ENCODE measurements at regions not wholly inside any gene's neighbourhood (a gene's known extent, or its start where the extent isn't known, plus 50 kb on each side); places are given as distances from the start of the nearest gene placed in this dataset.

- Histone ChIP-seq H3K36me3 (no peaks in the 10 kb centered on the region), H3K27ac (no peak overlapping the region), H3K27me3 (no peaks in the 10 kb centered on the region), H3K4me3 (no peak overlapping the region), H3K9me3 (no peaks in the 10 kb centered on the region), H3K4me1 (peaks cover 4 to 25% of the 10 kb centered on the region in 2 donors)
- DNase-seq (ENCODE audit: low spot score in 2 of 2) = no peak
- TF ChIP-seq, protein P1, sequence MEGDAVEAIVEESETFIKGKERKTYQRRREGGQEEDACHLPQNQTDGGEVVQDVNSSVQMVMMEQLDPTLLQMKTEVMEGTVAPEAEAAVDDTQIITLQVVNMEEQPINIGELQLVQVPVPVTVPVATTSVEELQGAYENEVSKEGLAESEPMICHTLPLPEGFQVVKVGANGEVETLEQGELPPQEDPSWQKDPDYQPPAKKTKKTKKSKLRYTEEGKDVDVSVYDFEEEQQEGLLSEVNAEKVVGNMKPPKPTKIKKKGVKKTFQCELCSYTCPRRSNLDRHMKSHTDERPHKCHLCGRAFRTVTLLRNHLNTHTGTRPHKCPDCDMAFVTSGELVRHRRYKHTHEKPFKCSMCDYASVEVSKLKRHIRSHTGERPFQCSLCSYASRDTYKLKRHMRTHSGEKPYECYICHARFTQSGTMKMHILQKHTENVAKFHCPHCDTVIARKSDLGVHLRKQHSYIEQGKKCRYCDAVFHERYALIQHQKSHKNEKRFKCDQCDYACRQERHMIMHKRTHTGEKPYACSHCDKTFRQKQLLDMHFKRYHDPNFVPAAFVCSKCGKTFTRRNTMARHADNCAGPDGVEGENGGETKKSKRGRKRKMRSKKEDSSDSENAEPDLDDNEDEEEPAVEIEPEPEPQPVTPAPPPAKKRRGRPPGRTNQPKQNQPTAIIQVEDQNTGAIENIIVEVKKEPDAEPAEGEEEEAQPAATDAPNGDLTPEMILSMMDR (IDR thresholded peaks at IDR 0.05) = no peak
- intact Hi-C loops (cut with DNase I) = no loop called here
Observed at GRCh38 chr11:128213461-128213860, 373.9 kb downstream of the ETS1 start.

DNA sequence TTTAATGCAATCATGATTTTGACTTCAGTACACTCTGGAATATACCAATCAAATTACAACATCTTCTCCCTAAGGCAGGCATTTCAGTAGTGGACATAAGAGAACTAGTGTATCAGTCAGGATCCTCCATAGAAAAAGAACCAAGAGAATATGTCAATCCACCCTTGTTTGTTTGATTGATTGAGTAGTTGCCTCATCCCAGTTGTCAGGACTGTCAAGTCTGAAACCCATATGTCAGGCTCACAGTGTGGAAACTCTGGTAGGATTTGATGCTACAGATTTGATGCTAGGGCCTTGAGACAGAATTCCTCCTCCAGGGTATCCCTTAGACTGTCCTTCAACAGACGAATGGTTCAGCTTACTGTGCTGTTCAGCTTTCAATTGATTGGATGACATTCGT, 375.0 kb downstream of the ETS1 start:
- DNase-seq (ENCODE audit: low spot score in 2 of 2) = no peak
- Histone ChIP-seq H3K4me1 (peaks cover 4 to 33% of the 10 kb centered on the region in 2 donors), H3K27ac (no peak overlapping the region), H3K9me3 (no peaks in the 10 kb centered on the region), H3K36me3 (no peaks in the 10 kb centered on the region), H3K27me3 (no peaks in the 10 kb centered on the region), H3K4me3 (no peak overlapping the region)
- intact Hi-C loops (cut with DNase I) = no loop called here
- TF ChIP-seq, protein P1 (IDR thresholded peaks at IDR 0.05) = no peak

- TF ChIP-seq, protein P1 (IDR thresholded peaks at IDR 0.05) = no peak
- Histone ChIP-seq H3K9me3 (no peaks in the 10 kb centered on the region), H3K4me3 (no peak overlapping the region), H3K27me3 (no peaks in the 10 kb centered on the region), H3K4me1 (peaks cover 4 to 36% of the 10 kb centered on the region in 2 donors), H3K27ac (peak overlapping the region; percentile 62 to 77), H3K36me3 (no peaks in the 10 kb centered on the region)
- peak in 1 of 2 donors; percentile 75 for DNase-seq (ENCODE audit: low spot score in 2 of 2)
- intact Hi-C loops (cut with DNase I) = no loop called here
Observed at GRCh38 chr11:128210148-128210940, 377.0 kb downstream of the ETS1 start.

- peak overlapping the region; percentile 55 to 77 for H3K27ac ChIP-seq
- no peaks in the 10 kb centered on the region for H3K36me3 ChIP-seq
- no peak overlapping the region for H3K4me3 ChIP-seq
- DNase-seq (ENCODE audit: low spot score in 2 of 2) = no peak
- TF ChIP-seq, protein P1 (IDR thresholded peaks at IDR 0.05) = no peak
- H3K9me3 ChIP-seq = no peaks in the 10 kb centered on the region
- peaks cover 4 to 36% of the 10 kb centered on the region in 2 donors for H3K4me1 ChIP-seq
- intact Hi-C loops (cut with DNase I) = loop anchor here (5.0 kb wide), 4 partner anchors 83 to 313 kb away; no protein-coding TSS in a partner anchor
- H3K27me3 ChIP-seq = no peaks in the 10 kb centered on the region
Observed at GRCh38 chr11:128209138-128209435, 378.3 kb downstream of the ETS1 start.

DNA sequence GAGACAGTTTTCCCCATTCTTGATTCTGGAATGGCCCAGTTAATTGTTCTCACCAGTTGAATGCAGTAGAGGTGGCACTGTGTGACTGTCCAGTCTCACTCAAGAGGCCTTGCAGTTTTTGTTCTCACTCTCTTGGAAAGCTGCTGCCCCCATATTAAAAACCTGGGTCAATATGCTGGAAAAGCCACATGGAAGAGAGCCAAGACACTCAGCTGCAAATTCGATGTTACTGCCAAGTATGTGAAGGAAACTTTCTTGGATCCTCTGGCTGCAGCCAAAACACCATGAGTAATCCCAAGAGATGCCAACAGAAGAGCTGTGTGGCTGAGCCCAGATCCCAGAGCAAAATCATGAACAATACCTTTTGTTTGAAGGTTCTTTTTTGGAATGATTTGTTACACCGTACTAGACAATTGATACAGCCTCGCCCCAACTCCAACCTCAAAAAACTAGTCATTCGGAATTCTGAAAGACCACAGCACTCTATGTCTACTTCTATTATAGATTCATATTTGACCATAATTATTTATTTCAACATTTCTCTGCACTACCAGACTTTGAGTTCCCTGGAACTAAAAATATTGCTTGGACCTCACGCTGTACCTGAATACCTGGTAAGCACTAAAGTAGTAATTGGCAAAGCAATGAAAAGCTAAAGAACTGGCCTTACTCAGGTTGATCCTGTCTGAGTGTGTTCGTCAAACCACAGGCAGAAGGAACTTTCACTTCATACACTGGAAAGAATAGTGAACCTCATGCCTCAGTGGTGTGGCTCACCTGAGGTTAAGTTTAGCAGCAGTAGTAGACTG, 378.8 kb downstream of the ETS1 start:
- Histone ChIP-seq H3K27me3 (no peaks in the 10 kb centered on the region), H3K36me3 (no peaks in the 10 kb centered on the region), H3K9me3 (no peaks in the 10 kb centered on the region), H3K27ac (peak overlapping the region; percentile 55 to 77), H3K4me1 (peaks cover 4 to 36% of the 10 kb centered on the region in 2 donors), H3K4me3 (no peak overlapping the region)
- intact Hi-C loops (cut with DNase I) = loop anchor here (5.0 kb wide), 4 partner anchors 84 to 314 kb away; no protein-coding TSS in a partner anchor
- peak in 1 of 2 donors; percentile 76 for DNase-seq (ENCODE audit: low spot score in 2 of 2)
- TF ChIP-seq, protein P1 (IDR thresholded peaks at IDR 0.05) = no peak
